Body of pancreas (tissue), 4 donors: ENCODE measurements at regions not wholly inside any gene's neighbourhood (a gene's known extent, or its start where the extent isn't known, plus 50 kb on each side); places are given as distances from the start of the nearest gene placed in this dataset.

Source experiments
- ATAC-seq: fragments of 150-250 bp; one replicate; pipeline ENCODE4 v1.9.1; 2016
- DNase-seq, 4 donors: peaks; one replicate each; pipeline ENCODE4 v3.0.0-alpha.2; 2019
- H3K27ac ChIP-seq, 4 donors: fragments of 200-600 bp; sonication (generic); 1 replicate in 3 of 4; 2 replicates in 1 of 4; pipeline versions ENCODE4 v1.5.1 to v1.6.1; 2016 to 2019; ENCODE audit warnings: mild to moderate bottlenecking in 1 of 4, mixed read lengths in 1 of 4, moderate library complexity in 1 of 4
- H3K27me3 ChIP-seq, 2 donors: fragments of 200-600 bp; sonication (generic); one replicate each; pipeline ENCODE4 v1.6.0; 2016; ENCODE audit warnings: mild to moderate bottlenecking in 1 of 2
- H3K36me3 ChIP-seq, 2 donors: fragments of 200-600 bp; sonication (generic); replicated peaks in 1 of 2; 2 replicates each; pipeline ENCODE4 v1.5.1; 2016; ENCODE audit warnings: low read depth in 2 of 2; ENCODE audit not compliant: insufficient read depth in 1 of 2
- H3K4me1 ChIP-seq: fragments of 200-600 bp; sonication (generic); one replicate; pipeline ENCODE4 v1.6.0; 2016
- H3K4me3 ChIP-seq, 2 donors: fragments of 200-600 bp; sonication (generic); 1 replicate in 1 of 2; 2 replicates in 1 of 2; pipeline ENCODE4 v1.5.1; 2016 to 2019
- H3K9me3 ChIP-seq, 3 donors: fragments of 200-600 bp; sonication (generic); 1 replicate in 2 of 3; 2 replicates in 1 of 3; pipeline ENCODE4 v1.5.1; 2016
- POLR2A ChIP-seq, 3 donors: fragments of 450-650 bp; IDR thresholded peaks; one replicate each; pipeline ENCODE4 v1.6.1; 2016; ENCODE audit warnings: antibody characterized with exemption in 3 of 3, mild to moderate bottlenecking in 2 of 3
- WGBS, 2 donors: methylation state at CpG; one replicate each; pipeline ENCODE4 v1.1.5; 2017; 5-methylcytosine and 5-hydroxymethylcytosine counted together
- intact Hi-C: fragments of 100-400 bp; cut with DNase I; formaldehyde crosslinking; loops from one replicate; pipeline ENCODE4 v1.15.1; 2023
- TF ChIP-seq, protein P1 (sequence below), 7 experiments: fragments of 450-650 bp in 4 of 7; fragments of 200-600 bp in 3 of 7; sonication (generic) in 3 of 7; IDR thresholded peaks; one replicate each; pipeline ENCODE4 v1.5.1; 2016 to 2019; ENCODE audit warnings: antibody characterized with exemption in 7 of 7

DNA sequence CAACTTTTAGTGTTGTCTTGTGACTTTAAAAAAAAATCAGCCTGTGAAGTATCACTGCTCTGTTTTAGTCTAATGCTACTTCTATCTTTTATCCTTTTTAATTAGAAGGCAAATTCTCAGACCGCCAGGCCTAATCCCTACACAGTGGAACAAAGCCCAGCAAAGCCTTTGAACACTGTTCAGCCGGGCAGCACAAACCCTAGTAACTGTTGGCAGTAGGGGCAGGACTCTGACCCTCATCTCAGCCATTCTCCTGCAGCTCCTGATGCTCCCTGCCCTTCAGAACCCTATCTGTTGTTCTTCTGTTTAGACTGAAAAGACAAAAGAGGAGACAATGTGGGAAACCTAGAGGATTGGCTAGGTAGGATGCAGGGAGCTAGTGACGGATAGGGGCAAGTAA, 78.0 kb upstream of the OTX2 start:
- ATAC-seq (no peak), DNase-seq (no peak)
- TF ChIP-seq POLR2A (IDR thresholded peaks at IDR 0.05): no peak
- TF ChIP-seq, protein P1, sequence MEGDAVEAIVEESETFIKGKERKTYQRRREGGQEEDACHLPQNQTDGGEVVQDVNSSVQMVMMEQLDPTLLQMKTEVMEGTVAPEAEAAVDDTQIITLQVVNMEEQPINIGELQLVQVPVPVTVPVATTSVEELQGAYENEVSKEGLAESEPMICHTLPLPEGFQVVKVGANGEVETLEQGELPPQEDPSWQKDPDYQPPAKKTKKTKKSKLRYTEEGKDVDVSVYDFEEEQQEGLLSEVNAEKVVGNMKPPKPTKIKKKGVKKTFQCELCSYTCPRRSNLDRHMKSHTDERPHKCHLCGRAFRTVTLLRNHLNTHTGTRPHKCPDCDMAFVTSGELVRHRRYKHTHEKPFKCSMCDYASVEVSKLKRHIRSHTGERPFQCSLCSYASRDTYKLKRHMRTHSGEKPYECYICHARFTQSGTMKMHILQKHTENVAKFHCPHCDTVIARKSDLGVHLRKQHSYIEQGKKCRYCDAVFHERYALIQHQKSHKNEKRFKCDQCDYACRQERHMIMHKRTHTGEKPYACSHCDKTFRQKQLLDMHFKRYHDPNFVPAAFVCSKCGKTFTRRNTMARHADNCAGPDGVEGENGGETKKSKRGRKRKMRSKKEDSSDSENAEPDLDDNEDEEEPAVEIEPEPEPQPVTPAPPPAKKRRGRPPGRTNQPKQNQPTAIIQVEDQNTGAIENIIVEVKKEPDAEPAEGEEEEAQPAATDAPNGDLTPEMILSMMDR (IDR thresholded peaks at IDR 0.05): no peak
- no peaks in the 10 kb centered on the region for H3K9me3 ChIP-seq
- intact Hi-C loops: no loop called here
- H3K4me3 ChIP-seq: no peak overlapping the region
- WGBS, 2 donors: 58 to 64% methylated on average over 3 of the region's 3 CpGs
- no peaks in the 10 kb centered on the region for H3K36me3 ChIP-seq
- H3K4me1 ChIP-seq: no peaks in the 10 kb centered on the region
- H3K27me3 ChIP-seq: no peaks in the 10 kb centered on the region
- no peak overlapping the region for H3K27ac ChIP-seq

DNA sequence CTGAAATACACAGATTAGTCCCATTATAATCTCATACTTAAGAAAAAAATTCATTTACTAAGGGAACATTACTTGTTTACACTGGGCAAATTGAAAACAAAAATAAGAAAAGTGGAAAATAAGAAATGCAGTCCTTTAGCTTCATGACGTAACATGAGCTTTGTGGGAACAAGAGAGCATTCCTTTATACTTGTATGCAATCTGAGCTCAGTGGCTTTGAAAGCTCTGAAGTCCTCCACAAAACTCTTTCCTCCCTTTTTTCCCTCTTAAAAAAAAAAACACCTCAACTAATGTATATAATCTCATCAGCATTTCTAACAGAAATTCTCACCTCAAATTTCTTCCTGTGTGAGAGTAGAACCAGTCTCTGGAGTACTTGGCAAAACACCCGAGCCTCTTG, 76.9 kb upstream of the OTX2 start:
- TF ChIP-seq, protein P1 (IDR thresholded peaks at IDR 0.05): no peak
- no peak for TF ChIP-seq POLR2A (IDR thresholded peaks at IDR 0.05)
- no peak for ATAC-seq
- no peak overlapping the region for H3K27ac ChIP-seq
- WGBS, 2 donors: 44 to 50% methylated on average over 2 of the region's 2 CpGs
- no peak for DNase-seq
- no peaks in the 10 kb centered on the region for H3K27me3 ChIP-seq
- intact Hi-C loops: no loop called here
- H3K36me3 ChIP-seq: no peaks in the 10 kb centered on the region
- H3K9me3 ChIP-seq: no peaks in the 10 kb centered on the region
- H3K4me1 ChIP-seq: no peaks in the 10 kb centered on the region
- no peak overlapping the region for H3K4me3 ChIP-seq

DNA sequence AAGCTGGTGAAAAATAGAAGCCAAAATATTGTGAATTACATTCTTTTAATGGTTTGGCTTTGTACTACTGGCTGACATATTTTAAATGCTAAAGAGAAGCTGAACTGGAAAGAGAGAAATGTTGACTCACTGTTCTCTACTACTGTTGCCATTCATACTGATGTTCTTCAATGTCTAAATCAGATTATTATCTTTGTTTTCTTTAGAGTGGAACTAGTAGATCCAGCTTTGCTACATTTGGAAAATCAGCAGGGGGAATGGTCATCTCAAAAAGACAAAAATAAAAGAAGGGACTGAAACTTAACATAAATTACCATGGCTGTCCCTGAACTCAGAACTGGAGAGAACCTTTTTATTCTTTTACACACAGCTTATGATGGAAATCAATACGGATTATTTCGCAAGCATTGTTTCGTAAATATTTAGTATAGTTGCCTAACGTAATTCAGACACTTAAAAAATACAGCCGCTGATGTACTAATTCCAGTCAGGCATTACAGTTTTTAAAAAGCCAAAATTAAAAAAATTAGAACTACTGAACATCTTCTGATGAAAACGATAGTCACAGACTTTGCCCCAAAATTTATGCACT, 76.3 kb upstream of the OTX2 start:
- Histone ChIP-seq H3K36me3 (no peaks in the 10 kb centered on the region), H3K27ac (no peak overlapping the region), H3K4me1 (no peaks in the 10 kb centered on the region), H3K27me3 (no peaks in the 10 kb centered on the region), H3K4me3 (no peak overlapping the region), H3K9me3 (no peaks in the 10 kb centered on the region)
- no peak for TF ChIP-seq POLR2A (IDR thresholded peaks at IDR 0.05)
- TF ChIP-seq, protein P1 (IDR thresholded peaks at IDR 0.05): no peak
- ATAC-seq (no peak), DNase-seq (no peak)
- WGBS, 2 donors: 48 to 51% methylated on average over 6 of the region's 6 CpGs
- intact Hi-C loops: no loop called here

DNA sequence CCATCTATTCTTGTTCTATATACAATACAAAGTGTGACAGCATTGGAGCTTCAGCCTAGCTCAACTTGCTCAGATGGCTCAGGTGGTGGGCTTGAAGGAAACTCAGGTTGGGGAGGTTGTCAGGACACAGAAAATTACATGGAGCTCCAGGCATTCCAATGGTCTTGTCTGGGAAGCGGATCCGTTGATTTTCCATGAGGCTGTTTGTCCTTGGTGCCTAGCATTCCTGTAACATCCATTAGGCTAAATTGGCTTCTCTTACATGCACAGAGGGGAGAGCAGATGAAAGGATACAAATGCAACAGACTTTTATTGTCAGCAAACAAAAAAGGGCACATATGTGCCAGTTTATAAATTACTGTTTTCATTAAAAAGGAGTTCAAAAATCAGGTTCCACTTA, 75.5 kb upstream of the OTX2 start:
- TF ChIP-seq POLR2A (IDR thresholded peaks at IDR 0.05): no peak
- TF ChIP-seq, protein P1 (IDR thresholded peaks at IDR 0.05): no peak
- ATAC-seq (no peak), DNase-seq (no peak)
- H3K9me3 ChIP-seq: no peaks in the 10 kb centered on the region
- intact Hi-C loops: no loop called here
- no peak overlapping the region for H3K27ac ChIP-seq
- 47 to 50% methylated on average over 2 of the region's 2 CpGs for WGBS, 2 donors
- H3K27me3 ChIP-seq: no peaks in the 10 kb centered on the region
- no peaks in the 10 kb centered on the region for H3K4me1 ChIP-seq
- H3K36me3 ChIP-seq: no peaks in the 10 kb centered on the region
- no peak overlapping the region for H3K4me3 ChIP-seq

DNA sequence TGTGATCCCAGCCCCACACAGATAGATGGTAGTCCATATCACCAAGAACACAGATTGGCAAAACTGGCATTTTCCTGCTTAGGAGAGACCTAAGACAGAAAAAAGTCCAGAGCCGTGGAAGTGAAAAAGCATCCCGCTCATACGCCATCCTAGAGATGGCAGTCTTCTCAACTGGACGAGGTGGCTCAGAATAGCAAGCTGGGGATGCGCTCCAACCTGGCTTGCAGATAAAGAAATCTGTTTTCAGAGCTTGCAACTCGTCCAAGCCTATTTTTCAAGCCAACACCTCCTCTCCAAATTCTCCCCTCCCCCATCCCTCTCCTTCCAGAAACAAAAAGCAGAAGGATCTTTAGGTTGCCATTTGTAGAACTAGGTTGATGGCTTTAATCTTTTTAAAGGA, 74.3 kb upstream of the OTX2 start:
- no peak for TF ChIP-seq POLR2A (IDR thresholded peaks at IDR 0.05)
- TF ChIP-seq, protein P1 (IDR thresholded peaks at IDR 0.05): no peak
- no peaks in the 10 kb centered on the region for H3K27me3 ChIP-seq
- no peaks in the 10 kb centered on the region for H3K4me1 ChIP-seq
- H3K4me3 ChIP-seq: no peak overlapping the region
- WGBS, 2 donors: 43 to 54% methylated on average over 6 of the region's 6 CpGs
- H3K27ac ChIP-seq: no peak overlapping the region
- ATAC-seq (no peak), DNase-seq (no peak)
- H3K9me3 ChIP-seq: no peaks in the 10 kb centered on the region
- no peaks in the 10 kb centered on the region for H3K36me3 ChIP-seq
- intact Hi-C loops: no loop called here
